B cell (primary cell): ENCODE measurements at regions not wholly inside any gene's neighbourhood (a gene's known extent, or its start where the extent isn't known, plus 50 kb on each side); places are given as distances from the start of the nearest gene placed in this dataset.

ENCODE experiments used
- EZH2 ChIP-seq: IDR thresholded peaks from 2 replicates; pipeline ENCODE4 v1.6.1; 2012; ENCODE audit warnings: borderline replicate concordance, low read depth, mild to moderate bottlenecking, moderate library complexity, low read length; ENCODE audit not compliant: insufficient read depth, poor library complexity, severe bottlenecking
- TF ChIP-seq, protein P1 (sequence below): fragments of 200-600 bp; IDR thresholded peaks from one replicate; pipeline ENCODE4 v1.8.0; 2022; ENCODE audit warnings: antibody characterized with exemption, mild to moderate bottlenecking

GRCh38 chr9:80995759-80996158, 693.6 kb downstream of the TLE1 start:
- TF ChIP-seq, protein P1, sequence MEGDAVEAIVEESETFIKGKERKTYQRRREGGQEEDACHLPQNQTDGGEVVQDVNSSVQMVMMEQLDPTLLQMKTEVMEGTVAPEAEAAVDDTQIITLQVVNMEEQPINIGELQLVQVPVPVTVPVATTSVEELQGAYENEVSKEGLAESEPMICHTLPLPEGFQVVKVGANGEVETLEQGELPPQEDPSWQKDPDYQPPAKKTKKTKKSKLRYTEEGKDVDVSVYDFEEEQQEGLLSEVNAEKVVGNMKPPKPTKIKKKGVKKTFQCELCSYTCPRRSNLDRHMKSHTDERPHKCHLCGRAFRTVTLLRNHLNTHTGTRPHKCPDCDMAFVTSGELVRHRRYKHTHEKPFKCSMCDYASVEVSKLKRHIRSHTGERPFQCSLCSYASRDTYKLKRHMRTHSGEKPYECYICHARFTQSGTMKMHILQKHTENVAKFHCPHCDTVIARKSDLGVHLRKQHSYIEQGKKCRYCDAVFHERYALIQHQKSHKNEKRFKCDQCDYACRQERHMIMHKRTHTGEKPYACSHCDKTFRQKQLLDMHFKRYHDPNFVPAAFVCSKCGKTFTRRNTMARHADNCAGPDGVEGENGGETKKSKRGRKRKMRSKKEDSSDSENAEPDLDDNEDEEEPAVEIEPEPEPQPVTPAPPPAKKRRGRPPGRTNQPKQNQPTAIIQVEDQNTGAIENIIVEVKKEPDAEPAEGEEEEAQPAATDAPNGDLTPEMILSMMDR, result no peak
- TF ChIP-seq EZH2, result no peak
